ENCODE measurements at regions not wholly inside any gene's neighbourhood (a gene's known extent, or its start where the extent isn't known, plus 50 kb on each side); places are given as distances from the start of the nearest gene placed in this dataset.

GRCh38 chr3:101050866-101051265 is 57.6 kb upstream of the ABI3BP start:
- Mint-ChIP-seq H3K36me3 (ENCODE audit: low read depth) (no peaks in the 10 kb centered on the region), H3K9me3 (no peaks in the 10 kb centered on the region), H3K4me1 (ENCODE audit: low read depth) (no peaks in the 10 kb centered on the region), H3K4me3 (no peak overlapping the region), H3K27me3 (peaks cover 3% of the 10 kb centered on the region), H3K27ac (no peak overlapping the region)
- no peak for DNase-seq

DNA sequence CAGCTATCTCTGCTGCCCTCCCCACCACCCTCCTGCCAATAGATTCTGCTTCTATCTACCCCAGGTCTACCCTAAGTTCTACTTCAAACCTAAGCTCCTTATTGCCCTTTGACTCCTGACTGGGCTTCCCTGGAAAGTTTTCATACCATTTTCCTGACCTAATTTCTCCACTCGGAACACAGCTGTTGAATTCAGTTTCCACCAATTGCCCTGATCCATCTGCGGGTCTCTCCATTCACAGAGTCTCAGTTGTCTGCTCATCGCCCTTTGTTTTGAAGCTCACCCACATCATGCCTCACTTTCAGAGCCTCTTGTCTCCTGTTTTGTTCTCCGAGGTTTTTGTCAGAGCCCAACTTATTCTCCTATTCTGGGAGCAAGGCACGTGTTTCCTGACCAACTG is 56.8 kb upstream of the ABI3BP start:
- no peaks in the 10 kb centered on the region for H3K9me3 Mint-ChIP-seq
- no peak overlapping the region for H3K4me3 Mint-ChIP-seq
- peaks cover 8% of the 10 kb centered on the region for H3K27me3 Mint-ChIP-seq
- no peaks in the 10 kb centered on the region for H3K36me3 Mint-ChIP-seq (ENCODE audit: low read depth)
- no peak overlapping the region for H3K27ac Mint-ChIP-seq
- DNase-seq: no peak
- no peaks in the 10 kb centered on the region for H3K4me1 Mint-ChIP-seq (ENCODE audit: low read depth)

DNA sequence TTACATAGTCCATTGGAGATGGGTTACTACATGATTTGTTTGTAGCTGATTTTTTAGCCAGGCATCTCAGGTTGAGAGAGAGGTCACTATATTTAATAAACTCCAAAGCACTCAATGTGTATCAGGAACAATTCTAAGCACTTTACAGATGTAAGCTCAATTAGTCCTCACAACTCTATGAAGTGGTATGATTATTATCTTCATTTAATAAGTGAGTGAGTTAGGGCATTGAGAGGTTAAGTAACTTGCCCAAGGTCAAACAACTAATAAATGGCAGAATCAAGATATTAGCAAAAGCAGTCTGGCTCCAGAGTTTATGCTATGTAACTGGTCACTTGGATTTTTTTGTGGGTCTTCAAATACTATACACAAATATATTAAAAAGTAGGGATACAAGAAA is 56.3 kb upstream of the ABI3BP start:
- Mint-ChIP-seq H3K4me1 (ENCODE audit: low read depth) (no peaks in the 10 kb centered on the region), H3K27me3 (peaks cover 9% of the 10 kb centered on the region), H3K36me3 (ENCODE audit: low read depth) (no peaks in the 10 kb centered on the region), H3K9me3 (no peaks in the 10 kb centered on the region), H3K27ac (no peak overlapping the region), H3K4me3 (no peak overlapping the region)
- DNase-seq: no peak

- DNase-seq: no peak
- H3K27me3 Mint-ChIP-seq: peaks cover 20% of the 10 kb centered on the region
- H3K4me3 Mint-ChIP-seq: no peak overlapping the region
- no peaks in the 10 kb centered on the region for H3K4me1 Mint-ChIP-seq (ENCODE audit: low read depth)
- no peaks in the 10 kb centered on the region for H3K36me3 Mint-ChIP-seq (ENCODE audit: low read depth)
- H3K9me3 Mint-ChIP-seq: no peaks in the 10 kb centered on the region
- H3K27ac Mint-ChIP-seq: no peak overlapping the region
Observed at GRCh38 chr3:101043687-101044078, 50.5 kb upstream of the ABI3BP start.

- Mint-ChIP-seq H3K27me3 (peaks cover 20% of the 10 kb centered on the region), H3K4me1 (ENCODE audit: low read depth) (no peaks in the 10 kb centered on the region), H3K9me3 (no peaks in the 10 kb centered on the region), H3K36me3 (ENCODE audit: low read depth) (no peaks in the 10 kb centered on the region), H3K27ac (no peak overlapping the region), H3K4me3 (no peak overlapping the region)
- no peak for DNase-seq
Observed at GRCh38 chr3:101042996-101043686, 49.9 kb upstream of the ABI3BP start.
